Osteoblast (primary cell): ENCODE measurements at regions not wholly inside any gene's neighbourhood (a gene's known extent, or its start where the extent isn't known, plus 50 kb on each side); places are given as distances from the start of the nearest gene placed in this dataset.
A peak's percentile ranks its signal among the peaks of the same experiment; 100 is the strongest.

Source experiments
- DNase-seq: peaks from one replicate; pipeline ENCODE4 v3.0.0; 2011; ENCODE audit warnings: low spot score, mixed read lengths; ENCODE audit not compliant: insufficient read length; ENCODE audit errors: missing footprints
- H2AFZ ChIP-seq: 2 replicates; pipeline ENCODE4 v1.6.0; 2011; ENCODE audit warnings: mild to moderate bottlenecking, low read length
- H3K27ac ChIP-seq: 2 replicates; pipeline ENCODE4 v1.5.1; 2011; ENCODE audit warnings: mild to moderate bottlenecking, low read depth, low read length, moderate library complexity
- H3K27me3 ChIP-seq: 2 replicates; pipeline ENCODE4 v1.6.0; 2012; ENCODE audit warnings: mild to moderate bottlenecking, control low read depth, inconsistent platforms, low read length, moderate library complexity; ENCODE audit not compliant: insufficient read depth
- H3K36me3 ChIP-seq: 2 replicates; pipeline ENCODE4 v1.5.1; 2011; ENCODE audit warnings: mild to moderate bottlenecking, low read length, control low read depth, moderate library complexity; ENCODE audit not compliant: insufficient read depth
- H3K4me1 ChIP-seq: 2 replicates; pipeline ENCODE4 v1.5.1; 2011; ENCODE audit warnings: mild to moderate bottlenecking, low read length, control low read depth, moderate library complexity; ENCODE audit not compliant: insufficient read depth
- H3K4me2 ChIP-seq: 2 replicates; pipeline ENCODE4 v1.6.0; 2011; ENCODE audit warnings: mild to moderate bottlenecking, low read length; ENCODE audit not compliant: insufficient read depth
- H3K4me3 ChIP-seq: fragments of 200-600 bp; sonication (generic); 3 replicates; pipeline ENCODE4 v1.5.1; 2012; ENCODE audit warnings: mild to moderate bottlenecking, low read length, inconsistent platforms; ENCODE audit not compliant: insufficient read depth
- H3K79me2 ChIP-seq: 2 replicates; pipeline ENCODE4 v1.6.0; 2012; ENCODE audit warnings: mild to moderate bottlenecking, low read length, control low read depth, inconsistent platforms; ENCODE audit not compliant: insufficient read depth
- H3K9me3 ChIP-seq: 2 replicates; pipeline ENCODE4 v1.5.1; 2011; ENCODE audit warnings: low read depth, low read length, control low read depth
- H4K20me1 ChIP-seq: 2 replicates; pipeline ENCODE4 v1.6.0; 2012; ENCODE audit warnings: mild to moderate bottlenecking, low read length, control low read depth; ENCODE audit not compliant: insufficient read depth
- CTCF ChIP-seq: IDR thresholded peaks from 2 replicates; pipeline ENCODE4 v1.5.1; 2011; ENCODE audit warnings: mild to moderate bottlenecking, low read depth, low read length, moderate library complexity; ENCODE audit errors: extremely low read depth

DNA sequence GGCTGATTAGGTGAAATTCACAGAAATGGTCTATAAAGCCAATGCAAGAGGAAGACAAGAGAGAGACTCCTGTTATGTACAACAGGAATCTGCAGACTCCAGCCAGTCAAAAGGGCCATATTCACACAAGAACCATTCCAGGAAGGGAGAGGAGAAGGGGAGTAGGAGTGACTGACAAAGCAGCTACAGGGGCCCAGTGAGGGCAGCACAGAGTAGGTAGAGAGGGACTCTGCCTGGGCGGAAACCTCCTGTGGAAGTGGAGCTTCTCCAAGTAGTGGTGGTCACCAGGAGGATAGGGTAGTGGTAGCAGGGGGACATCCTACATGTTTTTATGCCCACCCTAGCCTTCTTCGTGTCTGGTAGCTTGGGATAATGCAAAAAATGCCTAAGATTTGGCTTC is 667.3 kb downstream of the ACTL7B start:
- TF ChIP-seq CTCF = no peak
- H3K9me3 ChIP-seq = no peaks in the 10 kb centered on the region
- H3K4me3 ChIP-seq = no peak overlapping the region
- no peaks in the 10 kb centered on the region for H3K4me1 ChIP-seq
- H3K27me3 ChIP-seq = no peaks in the 10 kb centered on the region
- no peaks in the 10 kb centered on the region for H4K20me1 ChIP-seq
- DNase-seq = no peak
- no peak overlapping the region for H3K4me2 ChIP-seq
- H3K79me2 ChIP-seq = no peaks in the 10 kb centered on the region
- H3K27ac ChIP-seq = no peak overlapping the region
- H3K36me3 ChIP-seq = no peaks in the 10 kb centered on the region
- no peak overlapping the region for H2AFZ ChIP-seq

DNA sequence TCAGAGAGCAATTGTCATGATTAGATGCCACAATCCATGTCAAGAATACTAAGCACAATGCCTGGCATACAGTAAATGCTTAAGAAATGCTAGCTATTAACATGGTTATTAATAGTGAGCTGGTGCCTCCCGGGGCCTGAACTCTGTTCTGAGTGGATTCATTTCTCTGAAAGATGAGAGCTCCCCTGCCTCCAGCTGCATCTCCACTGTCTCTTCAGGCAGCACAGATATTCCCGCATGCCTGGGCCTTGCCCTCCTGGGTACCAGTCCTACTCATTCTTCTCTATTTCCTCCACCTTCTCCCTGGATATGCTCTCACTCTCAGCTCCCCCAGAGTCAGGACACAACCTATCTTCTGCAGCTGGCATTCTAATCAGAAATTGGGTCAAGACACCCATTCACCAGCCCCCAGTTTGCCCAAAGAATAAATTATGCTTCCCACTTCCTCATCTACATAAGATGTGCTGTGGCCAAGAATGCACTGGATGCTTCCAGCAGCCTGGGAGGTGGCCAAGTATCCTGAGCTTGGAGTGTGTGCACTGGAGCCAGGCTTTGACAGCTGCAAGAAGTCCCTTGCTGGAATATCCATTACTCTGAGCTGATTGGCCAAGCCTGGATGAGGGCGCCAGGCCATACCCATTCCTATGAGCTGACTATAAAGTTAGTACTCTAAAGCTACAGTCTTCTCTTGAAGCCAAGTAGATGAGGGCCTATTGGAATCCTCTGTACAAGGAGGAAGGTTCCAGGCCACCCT is 669.0 kb downstream of the ACTL7B start:
- Histone ChIP-seq H2AFZ (no peak overlapping the region), H4K20me1 (no peaks in the 10 kb centered on the region), H3K4me2 (no peak overlapping the region), H3K27me3 (no peaks in the 10 kb centered on the region), H3K4me3 (no peak overlapping the region), H3K79me2 (no peaks in the 10 kb centered on the region), H3K27ac (no peak overlapping the region), H3K36me3 (no peaks in the 10 kb centered on the region), H3K9me3 (no peaks in the 10 kb centered on the region), H3K4me1 (peaks cover 7% of the 10 kb centered on the region)
- peak; percentile 35 for DNase-seq
- no peak for TF ChIP-seq CTCF

DNA sequence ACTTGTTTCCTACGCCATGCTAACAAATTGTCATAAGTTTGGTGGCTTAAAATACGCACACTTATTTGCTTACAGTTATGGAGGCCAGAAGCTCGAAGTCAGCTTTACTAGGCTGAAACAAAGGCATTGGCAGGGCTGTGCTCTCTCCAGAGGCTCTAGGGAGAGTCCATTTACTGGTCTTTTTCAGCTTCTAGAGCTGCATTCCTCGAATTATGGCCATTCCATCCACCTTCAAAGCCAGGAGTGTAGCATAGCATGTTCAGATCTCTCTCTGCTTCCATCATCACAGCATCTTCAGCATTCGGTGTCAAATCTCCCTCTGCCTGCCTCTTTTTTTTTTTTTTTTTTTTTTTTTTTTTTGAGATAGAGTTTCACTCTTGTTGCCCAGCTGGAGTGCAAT is 670.2 kb downstream of the ACTL7B start:
- Histone ChIP-seq H3K27me3 (no peaks in the 10 kb centered on the region), H3K27ac (no peak overlapping the region)

More for the DNA sequence above, 670.2 kb downstream of the ACTL7B start:
- Histone ChIP-seq H3K36me3 (no peaks in the 10 kb centered on the region), H3K4me1 (peaks cover 7% of the 10 kb centered on the region), H4K20me1 (no peaks in the 10 kb centered on the region), H3K9me3 (no peaks in the 10 kb centered on the region), H3K4me3 (no peak overlapping the region), H3K4me2 (no peak overlapping the region), H2AFZ (no peak overlapping the region), H3K79me2 (no peaks in the 10 kb centered on the region)
- no peak for DNase-seq
- TF ChIP-seq CTCF = no peak
